GM23338 (cell line): ENCODE measurements at regions not wholly inside any gene's neighbourhood (a gene's known extent, or its start where the extent isn't known, plus 50 kb on each side); places are given as distances from the start of the nearest gene placed in this dataset.

ENCODE experiments used
- CREB1 ChIP-seq: fragments of 250-450 bp; sonication (Bioruptor Pico); IDR thresholded peaks from 2 replicates; pipeline ENCODE4 v1.5.0; 2020; ENCODE audit warnings: low read depth, mild to moderate bottlenecking, moderate library complexity
- EZH2 ChIP-seq: fragments of 200-600 bp; sonication (generic); IDR thresholded peaks from one replicate; pipeline ENCODE4 v1.8.0; 2017; ENCODE audit warnings: antibody characterized with exemption, mild to moderate bottlenecking, low read depth; ENCODE audit not compliant: unreplicated experiment
- EZH2phosphoT487 ChIP-seq: fragments of 200-600 bp; sonication (generic); IDR thresholded peaks from one replicate; pipeline ENCODE4 v1.8.1; 2018; ENCODE audit warnings: antibody characterized with exemption; ENCODE audit not compliant: unreplicated experiment
- JUNB ChIP-seq: IDR thresholded peaks from one replicate; pipeline ENCODE4 v1.6.1; 2016; ENCODE audit warnings: antibody characterized with exemption; ENCODE audit not compliant: unreplicated experiment
- POLR2AphosphoS5 ChIP-seq: IDR thresholded peaks from 2 replicates; pipeline ENCODE4 v1.6.1; 2016; ENCODE audit warnings: antibody characterized with exemption, low read depth
- STAT1 ChIP-seq: IDR thresholded peaks from one replicate; pipeline ENCODE4 v1.6.1; 2016; ENCODE audit warnings: antibody characterized with exemption; ENCODE audit not compliant: unreplicated experiment
- ZNF114 ChIP-seq: fragments of 250-450 bp; sonication (Bioruptor Pico); IDR thresholded peaks from 2 replicates; pipeline ENCODE4 v1.5.0; 2020; ENCODE audit warnings: mild to moderate bottlenecking, moderate library complexity
- TF ChIP-seq, protein P1 (sequence below), 2 experiments: fragments of 200-600 bp in 1 of 2; sonication (generic) in 1 of 2; conservative IDR thresholded peaks; 2 replicates each; pipeline versions ENCODE4 v1.5.1 to v1.6.1; 2016 to 2017; ENCODE audit warnings: antibody characterized with exemption in 2 of 2, low read depth in 2 of 2, mild to moderate bottlenecking in 2 of 2, moderate library complexity in 1 of 2
- TF ChIP-seq, protein P2 (sequence below): IDR thresholded peaks from one replicate; pipeline ENCODE4 v1.6.1; 2018; ENCODE audit warnings: antibody characterized with exemption; ENCODE audit not compliant: unreplicated experiment
- TF ChIP-seq, protein P3 (sequence below): IDR thresholded peaks from 2 replicates; pipeline ENCODE4 v1.6.1; 2016; ENCODE audit warnings: antibody characterized with exemption

DNA sequence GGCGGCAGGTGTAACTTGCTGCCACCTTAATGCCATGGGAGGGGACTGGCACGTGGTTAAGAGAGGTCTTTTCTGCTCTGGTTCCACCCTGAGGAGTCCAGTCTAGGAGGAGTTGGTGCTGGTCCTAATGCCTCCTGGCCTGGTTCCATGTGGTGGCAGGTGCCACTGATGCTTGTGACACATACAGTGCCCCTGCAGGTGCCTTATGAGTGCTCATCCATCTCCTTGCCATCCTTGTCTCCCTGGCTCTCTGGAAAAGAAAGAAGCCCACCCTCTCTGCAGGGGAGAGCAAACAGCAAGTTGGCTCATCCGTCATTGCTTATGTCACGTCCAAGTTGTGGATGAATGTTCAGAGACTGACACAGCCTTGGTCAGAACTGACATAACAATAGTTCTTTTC is 175.8 kb upstream of the DPH6 start:
- TF ChIP-seq, protein P1, sequence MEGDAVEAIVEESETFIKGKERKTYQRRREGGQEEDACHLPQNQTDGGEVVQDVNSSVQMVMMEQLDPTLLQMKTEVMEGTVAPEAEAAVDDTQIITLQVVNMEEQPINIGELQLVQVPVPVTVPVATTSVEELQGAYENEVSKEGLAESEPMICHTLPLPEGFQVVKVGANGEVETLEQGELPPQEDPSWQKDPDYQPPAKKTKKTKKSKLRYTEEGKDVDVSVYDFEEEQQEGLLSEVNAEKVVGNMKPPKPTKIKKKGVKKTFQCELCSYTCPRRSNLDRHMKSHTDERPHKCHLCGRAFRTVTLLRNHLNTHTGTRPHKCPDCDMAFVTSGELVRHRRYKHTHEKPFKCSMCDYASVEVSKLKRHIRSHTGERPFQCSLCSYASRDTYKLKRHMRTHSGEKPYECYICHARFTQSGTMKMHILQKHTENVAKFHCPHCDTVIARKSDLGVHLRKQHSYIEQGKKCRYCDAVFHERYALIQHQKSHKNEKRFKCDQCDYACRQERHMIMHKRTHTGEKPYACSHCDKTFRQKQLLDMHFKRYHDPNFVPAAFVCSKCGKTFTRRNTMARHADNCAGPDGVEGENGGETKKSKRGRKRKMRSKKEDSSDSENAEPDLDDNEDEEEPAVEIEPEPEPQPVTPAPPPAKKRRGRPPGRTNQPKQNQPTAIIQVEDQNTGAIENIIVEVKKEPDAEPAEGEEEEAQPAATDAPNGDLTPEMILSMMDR (conservative IDR thresholded peaks at IDR 0.05; ENCODE audit: low read depth in 2 of 2): no peak
- TF ChIP-seq, protein P2, sequence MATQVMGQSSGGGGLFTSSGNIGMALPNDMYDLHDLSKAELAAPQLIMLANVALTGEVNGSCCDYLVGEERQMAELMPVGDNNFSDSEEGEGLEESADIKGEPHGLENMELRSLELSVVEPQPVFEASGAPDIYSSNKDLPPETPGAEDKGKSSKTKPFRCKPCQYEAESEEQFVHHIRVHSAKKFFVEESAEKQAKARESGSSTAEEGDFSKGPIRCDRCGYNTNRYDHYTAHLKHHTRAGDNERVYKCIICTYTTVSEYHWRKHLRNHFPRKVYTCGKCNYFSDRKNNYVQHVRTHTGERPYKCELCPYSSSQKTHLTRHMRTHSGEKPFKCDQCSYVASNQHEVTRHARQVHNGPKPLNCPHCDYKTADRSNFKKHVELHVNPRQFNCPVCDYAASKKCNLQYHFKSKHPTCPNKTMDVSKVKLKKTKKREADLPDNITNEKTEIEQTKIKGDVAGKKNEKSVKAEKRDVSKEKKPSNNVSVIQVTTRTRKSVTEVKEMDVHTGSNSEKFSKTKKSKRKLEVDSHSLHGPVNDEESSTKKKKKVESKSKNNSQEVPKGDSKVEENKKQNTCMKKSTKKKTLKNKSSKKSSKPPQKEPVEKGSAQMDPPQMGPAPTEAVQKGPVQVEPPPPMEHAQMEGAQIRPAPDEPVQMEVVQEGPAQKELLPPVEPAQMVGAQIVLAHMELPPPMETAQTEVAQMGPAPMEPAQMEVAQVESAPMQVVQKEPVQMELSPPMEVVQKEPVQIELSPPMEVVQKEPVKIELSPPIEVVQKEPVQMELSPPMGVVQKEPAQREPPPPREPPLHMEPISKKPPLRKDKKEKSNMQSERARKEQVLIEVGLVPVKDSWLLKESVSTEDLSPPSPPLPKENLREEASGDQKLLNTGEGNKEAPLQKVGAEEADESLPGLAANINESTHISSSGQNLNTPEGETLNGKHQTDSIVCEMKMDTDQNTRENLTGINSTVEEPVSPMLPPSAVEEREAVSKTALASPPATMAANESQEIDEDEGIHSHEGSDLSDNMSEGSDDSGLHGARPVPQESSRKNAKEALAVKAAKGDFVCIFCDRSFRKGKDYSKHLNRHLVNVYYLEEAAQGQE: no peak
- TF ChIP-seq CREB1 (no peak), POLR2AphosphoS5 (no peak), EZH2 (no peak), EZH2phosphoT487 (no peak), ZNF114 (CRISPR knock-in tag) (no peak), JUNB (no peak), STAT1 (no peak)
- TF ChIP-seq, protein P3, sequence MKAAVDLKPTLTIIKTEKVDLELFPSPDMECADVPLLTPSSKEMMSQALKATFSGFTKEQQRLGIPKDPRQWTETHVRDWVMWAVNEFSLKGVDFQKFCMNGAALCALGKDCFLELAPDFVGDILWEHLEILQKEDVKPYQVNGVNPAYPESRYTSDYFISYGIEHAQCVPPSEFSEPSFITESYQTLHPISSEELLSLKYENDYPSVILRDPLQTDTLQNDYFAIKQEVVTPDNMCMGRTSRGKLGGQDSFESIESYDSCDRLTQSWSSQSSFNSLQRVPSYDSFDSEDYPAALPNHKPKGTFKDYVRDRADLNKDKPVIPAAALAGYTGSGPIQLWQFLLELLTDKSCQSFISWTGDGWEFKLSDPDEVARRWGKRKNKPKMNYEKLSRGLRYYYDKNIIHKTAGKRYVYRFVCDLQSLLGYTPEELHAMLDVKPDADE: no peak
